ENCODE measurements at regions not wholly inside any gene's neighbourhood (a gene's known extent, or its start where the extent isn't known, plus 50 kb on each side); places are given as distances from the start of the nearest gene placed in this dataset.
"Not testable (repeated sequence)": the region's sequence is repeated elsewhere in the genome, so short reads cannot be mapped to it uniquely, and the experiment has no call there.

DNA sequence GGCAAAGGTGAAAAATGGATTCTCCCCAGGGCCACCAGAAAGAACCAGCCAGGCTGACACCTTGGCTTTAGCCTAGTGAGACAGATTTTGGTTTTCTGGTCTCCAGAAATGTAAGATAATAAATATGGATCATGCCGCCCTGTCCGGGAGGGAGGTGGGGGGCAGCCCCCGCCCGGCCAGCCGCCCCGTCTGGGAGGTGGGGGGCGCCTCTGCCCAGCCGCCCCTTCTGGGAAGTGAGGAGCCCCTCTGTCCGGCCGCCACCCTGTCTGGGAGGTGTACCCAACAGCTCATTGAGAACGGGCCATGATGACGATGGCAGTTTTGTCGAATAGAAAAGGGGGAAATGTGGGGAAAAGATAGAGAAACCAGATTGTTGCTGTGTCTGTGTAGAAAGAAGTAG, 224.3 kb downstream of the FRK start:
- not testable (repeated sequence) for TF ChIP-seq ZNF23 (CRISPR knock-in tag; IDR thresholded peaks at IDR 0.05); SAP30 (IDR thresholded peaks at IDR 0.05; ENCODE audit: borderline replicate concordance, insufficient read depth, low read depth, low read length, poor library complexity, severe bottlenecking); MXI1 (IDR thresholded peaks at IDR 0.05; ENCODE audit: low read depth, low read length); MYC (IDR thresholded peaks at IDR 0.05; ENCODE audit: low read depth, low read length); MYC (CRISPR knock-in tag; IDR thresholded peaks at IDR 0.05; ENCODE audit: borderline replicate concordance, low read depth); TCF7 (IDR thresholded peaks at IDR 0.05; ENCODE audit: borderline replicate concordance); SMC3 (conservative IDR thresholded peaks at IDR 0.05; ENCODE audit: insufficient read depth, low read depth, low read length); FOXP1 (CRISPR knock-in tag; IDR thresholded peaks at IDR 0.05); ZNF695 (CRISPR knock-in tag; IDR thresholded peaks at IDR 0.05); EP300 (IDR thresholded peaks at IDR 0.05; ENCODE audit: low read length); SMARCE1 (IDR thresholded peaks at IDR 0.05)
- TF ChIP-seq, protein P1, sequence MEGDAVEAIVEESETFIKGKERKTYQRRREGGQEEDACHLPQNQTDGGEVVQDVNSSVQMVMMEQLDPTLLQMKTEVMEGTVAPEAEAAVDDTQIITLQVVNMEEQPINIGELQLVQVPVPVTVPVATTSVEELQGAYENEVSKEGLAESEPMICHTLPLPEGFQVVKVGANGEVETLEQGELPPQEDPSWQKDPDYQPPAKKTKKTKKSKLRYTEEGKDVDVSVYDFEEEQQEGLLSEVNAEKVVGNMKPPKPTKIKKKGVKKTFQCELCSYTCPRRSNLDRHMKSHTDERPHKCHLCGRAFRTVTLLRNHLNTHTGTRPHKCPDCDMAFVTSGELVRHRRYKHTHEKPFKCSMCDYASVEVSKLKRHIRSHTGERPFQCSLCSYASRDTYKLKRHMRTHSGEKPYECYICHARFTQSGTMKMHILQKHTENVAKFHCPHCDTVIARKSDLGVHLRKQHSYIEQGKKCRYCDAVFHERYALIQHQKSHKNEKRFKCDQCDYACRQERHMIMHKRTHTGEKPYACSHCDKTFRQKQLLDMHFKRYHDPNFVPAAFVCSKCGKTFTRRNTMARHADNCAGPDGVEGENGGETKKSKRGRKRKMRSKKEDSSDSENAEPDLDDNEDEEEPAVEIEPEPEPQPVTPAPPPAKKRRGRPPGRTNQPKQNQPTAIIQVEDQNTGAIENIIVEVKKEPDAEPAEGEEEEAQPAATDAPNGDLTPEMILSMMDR (IDR thresholded peaks at IDR 0.05 in 2 of 3, conservative IDR thresholded peaks at IDR 0.05 in 1 of 3; ENCODE audit: insufficient read depth in 2 of 3, low read depth in 1 of 3, low read length in 3 of 3): not testable (repeated sequence)

Data from K562 (cell line).